GM23338 (cell line): ENCODE measurements at regions not wholly inside any gene's neighbourhood (a gene's known extent, or its start where the extent isn't known, plus 50 kb on each side); places are given as distances from the start of the nearest gene placed in this dataset.

ENCODE experiments used
- CREB1 ChIP-seq: fragments of 250-450 bp; sonication (Bioruptor Pico); IDR thresholded peaks from 2 replicates; pipeline ENCODE4 v1.5.0; 2020; ENCODE audit warnings: low read depth, mild to moderate bottlenecking, moderate library complexity
- CTCF ChIP-seq, 2 experiments: fragments of 200-600 bp in 1 of 2; sonication (generic) in 1 of 2; conservative IDR thresholded peaks; 2 replicates each; pipeline versions ENCODE4 v1.5.1 to v1.6.1; 2016 to 2017; ENCODE audit warnings: antibody characterized with exemption in 2 of 2, low read depth in 2 of 2, mild to moderate bottlenecking in 2 of 2, moderate library complexity in 1 of 2
- EZH2 ChIP-seq: fragments of 200-600 bp; sonication (generic); IDR thresholded peaks from one replicate; pipeline ENCODE4 v1.8.0; 2017; ENCODE audit warnings: antibody characterized with exemption, mild to moderate bottlenecking, low read depth; ENCODE audit not compliant: unreplicated experiment
- JUNB ChIP-seq: IDR thresholded peaks from one replicate; pipeline ENCODE4 v1.6.1; 2016; ENCODE audit warnings: antibody characterized with exemption; ENCODE audit not compliant: unreplicated experiment
- REST ChIP-seq: IDR thresholded peaks from one replicate; pipeline ENCODE4 v1.6.1; 2018; ENCODE audit warnings: antibody characterized with exemption; ENCODE audit not compliant: unreplicated experiment
- ZNF331 ChIP-seq: fragments of 250-450 bp; sonication (Bioruptor Pico); IDR thresholded peaks from 2 replicates; pipeline ENCODE4 v1.5.0; 2020; ENCODE audit warnings: low read depth, mild to moderate bottlenecking, moderate library complexity

DNA sequence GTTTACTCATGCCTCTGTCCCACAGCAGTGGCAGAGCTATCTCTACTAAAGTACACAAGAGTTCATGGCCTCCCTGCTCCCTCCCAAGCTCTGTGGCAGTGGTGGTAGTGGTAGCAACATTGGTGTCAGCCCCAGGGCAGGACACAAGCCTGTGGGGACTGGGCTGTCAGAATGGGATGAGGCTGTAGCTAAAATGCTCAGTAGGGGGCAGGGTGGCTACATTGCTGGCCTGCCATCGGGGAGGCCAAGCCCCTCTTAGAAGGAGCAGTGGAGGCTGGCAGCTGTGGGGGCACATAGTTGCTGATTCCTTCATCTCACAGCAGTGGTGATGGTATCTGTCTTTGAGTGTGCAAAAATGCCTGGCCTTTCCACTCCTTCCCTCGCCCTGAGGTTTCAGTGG is 461.7 kb downstream of the PCDH18 start:
- peak; percentile 33 to 69 for TF ChIP-seq CTCF (conservative IDR thresholded peaks at IDR 0.05; ENCODE audit: low read depth in 2 of 2)
- no peak for TF ChIP-seq CREB1
- TF ChIP-seq REST: no peak
- TF ChIP-seq EZH2: no peak
- no peak for TF ChIP-seq ZNF331 (CRISPR knock-in tag)
- TF ChIP-seq JUNB: no peak
